IPS DF 6.9 (cell line): ENCODE measurements at regions not wholly inside any gene's neighbourhood (a gene's known extent, or its start where the extent isn't known, plus 50 kb on each side); places are given as distances from the start of the nearest gene placed in this dataset.

Experiments
- DNase-seq: peaks from one replicate; pipeline ENCODE4 v3.0.0-alpha.2; 2013; ENCODE audit warnings: low read depth, low spot score
- H3K27ac ChIP-seq: one replicate; pipeline ENCODE4 v1.5.1; 2013; ENCODE audit warnings: low read length, control low read depth
- H3K27me3 ChIP-seq: 2 replicates; pipeline ENCODE4 v1.6.1; 2013; ENCODE audit warnings: mild to moderate bottlenecking, low read length; ENCODE audit not compliant: control insufficient read depth, insufficient read depth
- H3K36me3 ChIP-seq: 2 replicates; pipeline ENCODE4 v1.6.1; 2013; ENCODE audit warnings: low read length; ENCODE audit not compliant: control insufficient read depth, insufficient read depth
- H3K4me1 ChIP-seq: 2 replicates; pipeline ENCODE4 v1.6.1; 2013; ENCODE audit warnings: low read length; ENCODE audit not compliant: control insufficient read depth, insufficient read depth
- H3K4me3 ChIP-seq: 2 replicates; pipeline ENCODE4 v1.5.1; 2013; ENCODE audit warnings: mild to moderate bottlenecking, low read length
- H3K9me3 ChIP-seq: 2 replicates; pipeline ENCODE4 v1.6.1; 2013; ENCODE audit warnings: low read length, inconsistent platforms; ENCODE audit not compliant: control insufficient read depth, insufficient read depth
- WGBS: extraction: QIAGEN DNeasy Blood & Tissue Kit; methylation state at CpG from one replicate; pipeline ENCODE4 v1.1.7; 2013; ENCODE audit warnings: mixed read lengths, missing lambda C conversion rate; ENCODE audit not compliant: insufficient read length, insufficient coverage; 5-methylcytosine and 5-hydroxymethylcytosine counted together

- peaks cover 2% of the 10 kb centered on the region; the same call in 1 of the 2 replicates for H3K4me1 ChIP-seq
- no peak overlapping the region for H3K4me3 ChIP-seq
- no peaks in the 10 kb centered on the region for H3K9me3 ChIP-seq
- no peak for DNase-seq
- no peaks in the 10 kb centered on the region for H3K27me3 ChIP-seq
- H3K27ac ChIP-seq, result no peak overlapping the region
- no peaks in the 10 kb centered on the region for H3K36me3 ChIP-seq
- WGBS, result no CpG with 5 or more reads among the region's 4 CpGs
Observed at GRCh38 chr9:7936163-7936562, 136.6 kb upstream of the DMAC1 start.

GRCh38 chr9:7935681-7936080, 136.1 kb upstream of the DMAC1 start:
- Histone ChIP-seq H3K27me3 (no peaks in the 10 kb centered on the region), H3K27ac (no peak overlapping the region), H3K36me3 (no peaks in the 10 kb centered on the region), H3K4me3 (no peak overlapping the region), H3K9me3 (no peaks in the 10 kb centered on the region), H3K4me1 (peaks cover 2% of the 10 kb centered on the region; the same call in 1 of the 2 replicates)
- no peak for DNase-seq
- no CpG with 5 or more reads among the region's 2 CpGs for WGBS

GRCh38 chr9:7932767-7933166, 133.2 kb upstream of the DMAC1 start:
- no CpG with 5 or more reads among the region's 4 CpGs for WGBS
- Histone ChIP-seq H3K4me1 (peaks cover 2% of the 10 kb centered on the region; the same call in 1 of the 2 replicates), H3K27me3 (no peaks in the 10 kb centered on the region), H3K27ac (no peak overlapping the region), H3K36me3 (no peaks in the 10 kb centered on the region), H3K9me3 (no peaks in the 10 kb centered on the region), H3K4me3 (no peak overlapping the region)
- DNase-seq, result no peak

- Histone ChIP-seq H3K27me3 (no peaks in the 10 kb centered on the region), H3K36me3 (no peaks in the 10 kb centered on the region), H3K27ac (no peak overlapping the region), H3K9me3 (no peaks in the 10 kb centered on the region), H3K4me1 (no peaks in the 10 kb centered on the region), H3K4me3 (no peak overlapping the region)
- no peak for DNase-seq
- no CpG with 5 or more reads among the region's 2 CpGs for WGBS
Observed at GRCh38 chr9:7930613-7931012, 131.0 kb upstream of the DMAC1 start.

GRCh38 chr9:7921545-7922197, 122.1 kb upstream of the DMAC1 start:
- no peaks in the 10 kb centered on the region for H3K4me1 ChIP-seq
- no CpG with 5 or more reads among the region's 6 CpGs for WGBS

GRCh38 chr9:7912037-7912535, 112.5 kb upstream of the DMAC1 start:
- Histone ChIP-seq H3K27me3 (no peaks in the 10 kb centered on the region), H3K27ac (no peak overlapping the region), H3K4me1 (no peaks in the 10 kb centered on the region), H3K36me3 (no peaks in the 10 kb centered on the region), H3K4me3 (no peak overlapping the region), H3K9me3 (no peaks in the 10 kb centered on the region)
- no peak for DNase-seq

More at GRCh38 chr9:7921545-7922197, 122.1 kb upstream of the DMAC1 start:
- Histone ChIP-seq H3K36me3 (no peaks in the 10 kb centered on the region), H3K4me3 (no peak overlapping the region), H3K27me3 (no peaks in the 10 kb centered on the region), H3K27ac (no peak overlapping the region), H3K9me3 (no peaks in the 10 kb centered on the region)
- DNase-seq, result no peak

- no peak overlapping the region for H3K27ac ChIP-seq
- H3K9me3 ChIP-seq, result no peaks in the 10 kb centered on the region
- H3K36me3 ChIP-seq, result no peaks in the 10 kb centered on the region
- DNase-seq, result no peak
- H3K4me3 ChIP-seq, result no peak overlapping the region
- no peaks in the 10 kb centered on the region for H3K4me1 ChIP-seq
- H3K27me3 ChIP-seq, result no peaks in the 10 kb centered on the region
- WGBS, result no CpG with 5 or more reads among the region's 6 CpGs
Observed at GRCh38 chr9:7910426-7911020, 110.9 kb upstream of the DMAC1 start.

GRCh38 chr9:7909537-7909936, 110.0 kb upstream of the DMAC1 start:
- no peak for DNase-seq
- no peak overlapping the region for H3K27ac ChIP-seq
- H3K36me3 ChIP-seq, result no peaks in the 10 kb centered on the region
- H3K4me3 ChIP-seq, result no peak overlapping the region
- 100% methylated on average over 1 of the region's 5 CpGs for WGBS
- H3K4me1 ChIP-seq, result no peaks in the 10 kb centered on the region
- H3K27me3 ChIP-seq, result no peaks in the 10 kb centered on the region
- no peaks in the 10 kb centered on the region for H3K9me3 ChIP-seq

GRCh38 chr9:7907551-7908337, 108.2 kb upstream of the DMAC1 start:
- WGBS, result no CpG with 5 or more reads among the region's 5 CpGs
- Histone ChIP-seq H3K4me1 (no peaks in the 10 kb centered on the region), H3K27me3 (no peaks in the 10 kb centered on the region), H3K27ac (no peak overlapping the region), H3K9me3 (no peaks in the 10 kb centered on the region), H3K36me3 (no peaks in the 10 kb centered on the region), H3K4me3 (no peak overlapping the region)
- DNase-seq, result no peak

- Histone ChIP-seq H3K27ac (no peak overlapping the region), H3K9me3 (no peaks in the 10 kb centered on the region), H3K27me3 (no peaks in the 10 kb centered on the region), H3K36me3 (no peaks in the 10 kb centered on the region), H3K4me1 (no peaks in the 10 kb centered on the region), H3K4me3 (no peak overlapping the region)
- no CpG with 5 or more reads among the region's 2 CpGs for WGBS
- no peak for DNase-seq
Observed at GRCh38 chr9:7906783-7907550, 107.4 kb upstream of the DMAC1 start.
